Adrenal gland (tissue), 9 donors: ENCODE measurements at regions not wholly inside any gene's neighbourhood (a gene's known extent, or its start where the extent isn't known, plus 50 kb on each side); places are given as distances from the start of the nearest gene placed in this dataset.

Experiments
- DNase-seq, 7 donors: peaks; one replicate each; pipeline ENCODE4 v3.0.0-alpha.2; 2019 to 2020
- H3K27ac ChIP-seq, 5 donors: fragments of 200-600 bp; sonication (generic) in 4 of 5; 1 replicate in 3 of 5; 2 replicates in 2 of 5; pipeline versions ENCODE4 v1.5.1 to v1.8.0; 2016 to 2020; ENCODE audit warnings: mild to moderate bottlenecking in 1 of 5
- H3K27me3 ChIP-seq: fragments of 200-600 bp; 2 replicates; pipeline ENCODE4 v1.8.0; 2021
- H3K36me3 ChIP-seq, 2 donors: fragments of 200-600 bp; replicated peaks in 1 of 2; 1 replicate in 1 of 2; 2 replicates in 1 of 2; pipeline versions ENCODE4 v1.5.1 to v1.8.0; 2018 to 2022
- H3K4me1 ChIP-seq, 2 donors: fragments of 200-600 bp; replicated peaks in 1 of 2; 1 replicate in 1 of 2; 2 replicates in 1 of 2; pipeline versions ENCODE4 v1.5.1 to v1.8.0; 2018 to 2021
- H3K4me3 ChIP-seq, 4 donors: fragments of 200-600 bp; sonication (generic) in 3 of 4; one replicate each; pipeline ENCODE4 v1.5.1; 2016 to 2018
- H3K9me3 ChIP-seq, 3 donors: fragments of 200-600 bp; sonication (generic) in 1 of 3; replicated peaks in 1 of 3; 1 replicate in 2 of 3; 2 replicates in 1 of 3; pipeline versions ENCODE4 v1.5.1 to v1.8.0; 2016 to 2021
- POLR2A ChIP-seq, 2 donors: fragments of 450-650 bp; IDR thresholded peaks; one replicate each; pipeline ENCODE4 v1.6.1; 2017; ENCODE audit warnings: antibody characterized with exemption in 2 of 2, mild to moderate bottlenecking in 2 of 2, moderate library complexity in 1 of 2
- WGBS, 4 donors: extraction: QIAGEN DNeasy Blood & Tissue Kit in 2 of 4; methylation state at CpG; one replicate each; pipeline versions ENCODE4 v1.1.5 to v1.1.7; 2013 to 2017; 5-methylcytosine and 5-hydroxymethylcytosine counted together
- intact Hi-C, 2 donors: fragments of 100-400 bp; cut with DNase I; formaldehyde crosslinking; loops; one replicate each; pipeline versions ENCODE4 v1.14.1 to v1.15.0; 2022 to 2023
- TF ChIP-seq, protein P1 (sequence below), 6 experiments: fragments of 450-650 bp in 4 of 6; fragments of 200-600 bp in 2 of 6; sonication (generic) in 1 of 6; IDR thresholded peaks; 1 replicate in 5 of 6; 2 replicates in 1 of 6; pipeline versions ENCODE4 v1.5.1 to v1.8.0; 2016 to 2021; ENCODE audit warnings: antibody characterized with exemption in 6 of 6, mild to moderate bottlenecking in 2 of 6, moderate library complexity in 1 of 6
- donor health status: healthy with polysubstance abuse.
- donor health status: Bipolar disorder and iron deficiency.
- donor health status: DM: yes; HTN: yes; CAD: no.
- donor health status: DM: no; HTN: no; CAD: no.
- donor health status: DM: no; HTN: no; CAD: no.

- no peak overlapping the region for H3K27ac ChIP-seq
- H3K9me3 ChIP-seq: no peaks in the 10 kb centered on the region
- intact Hi-C loops: no loop called here
- no peaks in the 10 kb centered on the region for H3K36me3 ChIP-seq
- no peaks in the 10 kb centered on the region for H3K4me1 ChIP-seq
- no peak for TF ChIP-seq POLR2A (IDR thresholded peaks at IDR 0.05)
- TF ChIP-seq, protein P1, sequence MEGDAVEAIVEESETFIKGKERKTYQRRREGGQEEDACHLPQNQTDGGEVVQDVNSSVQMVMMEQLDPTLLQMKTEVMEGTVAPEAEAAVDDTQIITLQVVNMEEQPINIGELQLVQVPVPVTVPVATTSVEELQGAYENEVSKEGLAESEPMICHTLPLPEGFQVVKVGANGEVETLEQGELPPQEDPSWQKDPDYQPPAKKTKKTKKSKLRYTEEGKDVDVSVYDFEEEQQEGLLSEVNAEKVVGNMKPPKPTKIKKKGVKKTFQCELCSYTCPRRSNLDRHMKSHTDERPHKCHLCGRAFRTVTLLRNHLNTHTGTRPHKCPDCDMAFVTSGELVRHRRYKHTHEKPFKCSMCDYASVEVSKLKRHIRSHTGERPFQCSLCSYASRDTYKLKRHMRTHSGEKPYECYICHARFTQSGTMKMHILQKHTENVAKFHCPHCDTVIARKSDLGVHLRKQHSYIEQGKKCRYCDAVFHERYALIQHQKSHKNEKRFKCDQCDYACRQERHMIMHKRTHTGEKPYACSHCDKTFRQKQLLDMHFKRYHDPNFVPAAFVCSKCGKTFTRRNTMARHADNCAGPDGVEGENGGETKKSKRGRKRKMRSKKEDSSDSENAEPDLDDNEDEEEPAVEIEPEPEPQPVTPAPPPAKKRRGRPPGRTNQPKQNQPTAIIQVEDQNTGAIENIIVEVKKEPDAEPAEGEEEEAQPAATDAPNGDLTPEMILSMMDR (IDR thresholded peaks at IDR 0.05): no peak
- no peaks in the 10 kb centered on the region for H3K27me3 ChIP-seq
- 74 to 94% (median 93%) methylated on average over 1 of the region's 1 CpG for WGBS, 4 donors
- peak in 1 of 7 donors; percentile 12 for DNase-seq
- no peak overlapping the region for H3K4me3 ChIP-seq
Observed at GRCh38 chr21:17441370-17441769, 71.5 kb upstream of the CXADR start.

- no peaks in the 10 kb centered on the region for H3K4me1 ChIP-seq
- no peaks in the 10 kb centered on the region for H3K36me3 ChIP-seq
- no peak for DNase-seq
- H3K27ac ChIP-seq: no peak overlapping the region
- no peak overlapping the region for H3K4me3 ChIP-seq
- intact Hi-C loops: no loop called here
- no peaks in the 10 kb centered on the region for H3K27me3 ChIP-seq
- H3K9me3 ChIP-seq: no peaks in the 10 kb centered on the region
- 70 to 86% (median 82%) methylated on average over 2 of the region's 2 CpGs for WGBS, 4 donors
- TF ChIP-seq, protein P1 (IDR thresholded peaks at IDR 0.05): no peak
- no peak for TF ChIP-seq POLR2A (IDR thresholded peaks at IDR 0.05)
Observed at GRCh38 chr21:17442165-17442564, 70.7 kb upstream of the CXADR start.

- intact Hi-C loops: no loop called here
- Histone ChIP-seq H3K27ac (no peak overlapping the region), H3K27me3 (no peaks in the 10 kb centered on the region), H3K36me3 (no peaks in the 10 kb centered on the region), H3K4me1 (no peaks in the 10 kb centered on the region), H3K4me3 (no peak overlapping the region), H3K9me3 (no peaks in the 10 kb centered on the region)
- no peak for TF ChIP-seq POLR2A (IDR thresholded peaks at IDR 0.05)
- TF ChIP-seq, protein P1 (IDR thresholded peaks at IDR 0.05): no peak
- WGBS, 4 donors: 77 to 91% (median 81%) methylated on average over 5 of the region's 5 CpGs
- DNase-seq: no peak
Observed at GRCh38 chr21:17444828-17445227, 68.0 kb upstream of the CXADR start.

DNA sequence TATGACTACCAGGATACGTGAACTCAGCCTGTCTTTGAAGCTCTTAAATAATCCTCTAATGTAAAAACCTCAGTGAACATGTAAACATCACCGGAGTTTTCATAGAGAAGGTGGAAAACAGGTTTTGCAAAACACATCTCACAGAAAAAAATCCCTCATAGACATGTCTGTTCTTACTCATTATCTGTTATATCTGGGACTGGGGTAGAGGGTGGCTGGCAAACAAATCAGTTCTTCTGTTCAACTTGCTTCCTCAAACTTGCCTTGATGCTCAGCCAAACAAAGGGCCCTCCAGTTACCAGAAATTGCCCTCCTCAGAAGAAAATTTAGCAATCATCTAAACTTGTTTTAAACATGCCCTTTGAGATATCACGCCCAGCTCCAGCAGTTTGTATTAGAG, 66.1 kb upstream of the CXADR start:
- DNase-seq: peak in 1 of 7 donors; percentile 7
- TF ChIP-seq, protein P1 (IDR thresholded peaks at IDR 0.05): no peak
- TF ChIP-seq POLR2A (IDR thresholded peaks at IDR 0.05): no peak
- 85 to 92% (median 88%) methylated on average over 3 of the region's 3 CpGs for WGBS, 4 donors
- no peaks in the 10 kb centered on the region for H3K27me3 ChIP-seq
- H3K9me3 ChIP-seq: no peaks in the 10 kb centered on the region
- H3K36me3 ChIP-seq: no peaks in the 10 kb centered on the region
- no peak overlapping the region for H3K4me3 ChIP-seq
- H3K4me1 ChIP-seq: peaks cover 0 to 5% of the 10 kb centered on the region in 2 donors
- intact Hi-C loops: no loop called here
- H3K27ac ChIP-seq: no peak overlapping the region
